Neural cell (in vitro differentiated cells): ENCODE measurements at regions not wholly inside any gene's neighbourhood (a gene's known extent, or its start where the extent isn't known, plus 50 kb on each side); places are given as distances from the start of the nearest gene placed in this dataset.

Experiments used
- EP300 ChIP-seq: fragments of 450-650 bp; conservative IDR thresholded peaks from 2 replicates; pipeline ENCODE4 v1.6.1; 2014; ENCODE audit warnings: antibody characterized with exemption, mild to moderate bottlenecking, moderate library complexity; ENCODE audit not compliant: poor library complexity, severe bottlenecking
- EZH2 ChIP-seq: fragments of 200-600, 300-800 bp; shearing (Covaris generic), sonication (generic); IDR thresholded peaks from 2 replicates; pipeline ENCODE4 v1.6.1; 2014; ENCODE audit warnings: antibody characterized with exemption, low read length, borderline replicate concordance, mild to moderate bottlenecking; ENCODE audit not compliant: insufficient read depth, poor library complexity, severe bottlenecking
- MXI1 ChIP-seq: fragments of 450-650 bp; conservative IDR thresholded peaks from 2 replicates; pipeline ENCODE4 v1.6.1; 2014; ENCODE audit warnings: antibody characterized with exemption, mild to moderate bottlenecking; ENCODE audit not compliant: poor library complexity, severe bottlenecking
- POLR2AphosphoS5 ChIP-seq: IDR thresholded peaks from 2 replicates; pipeline ENCODE4 v1.6.1; 2012
- RAD21 ChIP-seq: fragments of 450-650 bp; conservative IDR thresholded peaks from 2 replicates; pipeline ENCODE4 v1.6.1; 2014; ENCODE audit warnings: antibody characterized with exemption, mild to moderate bottlenecking, moderate library complexity
- SMC3 ChIP-seq: fragments of 450-650 bp; conservative IDR thresholded peaks from 2 replicates; pipeline ENCODE4 v1.6.1; 2014; ENCODE audit warnings: antibody characterized with exemption, mild to moderate bottlenecking, moderate library complexity; ENCODE audit not compliant: poor library complexity
- TAF1 ChIP-seq: IDR thresholded peaks from 2 replicates; pipeline ENCODE4 v1.6.1; 2012; ENCODE audit warnings: low read depth
- TF ChIP-seq, protein P1 (sequence below): fragments of 450-650 bp; IDR thresholded peaks from 2 replicates; pipeline ENCODE4 v1.5.1; 2014; ENCODE audit warnings: antibody characterized with exemption, mild to moderate bottlenecking, moderate library complexity; ENCODE audit not compliant: poor library complexity, severe bottlenecking
- TF ChIP-seq, protein P2 (sequence below): IDR thresholded peaks from 2 replicates; pipeline ENCODE4 v1.6.1; 2012; ENCODE audit warnings: borderline replicate concordance

DNA sequence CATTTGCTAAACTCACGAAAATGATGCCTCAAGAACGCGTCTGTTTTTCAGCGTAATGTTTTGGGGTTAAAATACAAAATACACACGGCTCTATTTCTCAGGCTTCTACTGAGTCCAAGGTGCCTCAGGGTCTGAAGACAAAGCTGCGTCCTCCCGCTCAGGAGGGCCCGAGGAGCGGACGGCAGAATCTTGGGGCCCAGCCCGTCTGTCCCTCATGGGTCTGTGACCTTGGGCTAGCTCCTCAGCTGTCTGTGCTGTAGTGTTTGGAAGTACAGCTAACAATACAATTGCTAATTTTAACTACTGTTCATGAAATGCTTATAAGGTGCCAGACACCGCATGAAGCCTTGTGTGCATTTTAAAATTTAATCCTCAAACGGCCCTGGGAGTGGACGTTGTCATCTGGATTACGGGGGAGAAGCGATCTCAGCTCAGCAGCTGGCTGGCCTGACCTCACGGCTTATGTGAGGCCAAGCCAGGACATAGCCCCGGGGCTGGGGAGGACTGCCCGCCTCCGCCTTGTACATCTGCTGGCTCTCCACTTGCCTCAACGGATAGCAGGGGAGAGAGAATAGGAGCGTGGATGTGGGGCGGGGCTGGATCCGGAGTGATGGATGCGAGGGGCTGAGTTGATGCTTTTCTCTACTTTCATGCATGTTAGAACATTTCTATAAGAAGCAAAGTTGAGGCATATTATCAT is 357.4 kb downstream of the GLRX3 start:
- TF ChIP-seq EZH2: no peak
- TF ChIP-seq, protein P1, sequence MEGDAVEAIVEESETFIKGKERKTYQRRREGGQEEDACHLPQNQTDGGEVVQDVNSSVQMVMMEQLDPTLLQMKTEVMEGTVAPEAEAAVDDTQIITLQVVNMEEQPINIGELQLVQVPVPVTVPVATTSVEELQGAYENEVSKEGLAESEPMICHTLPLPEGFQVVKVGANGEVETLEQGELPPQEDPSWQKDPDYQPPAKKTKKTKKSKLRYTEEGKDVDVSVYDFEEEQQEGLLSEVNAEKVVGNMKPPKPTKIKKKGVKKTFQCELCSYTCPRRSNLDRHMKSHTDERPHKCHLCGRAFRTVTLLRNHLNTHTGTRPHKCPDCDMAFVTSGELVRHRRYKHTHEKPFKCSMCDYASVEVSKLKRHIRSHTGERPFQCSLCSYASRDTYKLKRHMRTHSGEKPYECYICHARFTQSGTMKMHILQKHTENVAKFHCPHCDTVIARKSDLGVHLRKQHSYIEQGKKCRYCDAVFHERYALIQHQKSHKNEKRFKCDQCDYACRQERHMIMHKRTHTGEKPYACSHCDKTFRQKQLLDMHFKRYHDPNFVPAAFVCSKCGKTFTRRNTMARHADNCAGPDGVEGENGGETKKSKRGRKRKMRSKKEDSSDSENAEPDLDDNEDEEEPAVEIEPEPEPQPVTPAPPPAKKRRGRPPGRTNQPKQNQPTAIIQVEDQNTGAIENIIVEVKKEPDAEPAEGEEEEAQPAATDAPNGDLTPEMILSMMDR: no peak
- TF ChIP-seq, protein P2, sequence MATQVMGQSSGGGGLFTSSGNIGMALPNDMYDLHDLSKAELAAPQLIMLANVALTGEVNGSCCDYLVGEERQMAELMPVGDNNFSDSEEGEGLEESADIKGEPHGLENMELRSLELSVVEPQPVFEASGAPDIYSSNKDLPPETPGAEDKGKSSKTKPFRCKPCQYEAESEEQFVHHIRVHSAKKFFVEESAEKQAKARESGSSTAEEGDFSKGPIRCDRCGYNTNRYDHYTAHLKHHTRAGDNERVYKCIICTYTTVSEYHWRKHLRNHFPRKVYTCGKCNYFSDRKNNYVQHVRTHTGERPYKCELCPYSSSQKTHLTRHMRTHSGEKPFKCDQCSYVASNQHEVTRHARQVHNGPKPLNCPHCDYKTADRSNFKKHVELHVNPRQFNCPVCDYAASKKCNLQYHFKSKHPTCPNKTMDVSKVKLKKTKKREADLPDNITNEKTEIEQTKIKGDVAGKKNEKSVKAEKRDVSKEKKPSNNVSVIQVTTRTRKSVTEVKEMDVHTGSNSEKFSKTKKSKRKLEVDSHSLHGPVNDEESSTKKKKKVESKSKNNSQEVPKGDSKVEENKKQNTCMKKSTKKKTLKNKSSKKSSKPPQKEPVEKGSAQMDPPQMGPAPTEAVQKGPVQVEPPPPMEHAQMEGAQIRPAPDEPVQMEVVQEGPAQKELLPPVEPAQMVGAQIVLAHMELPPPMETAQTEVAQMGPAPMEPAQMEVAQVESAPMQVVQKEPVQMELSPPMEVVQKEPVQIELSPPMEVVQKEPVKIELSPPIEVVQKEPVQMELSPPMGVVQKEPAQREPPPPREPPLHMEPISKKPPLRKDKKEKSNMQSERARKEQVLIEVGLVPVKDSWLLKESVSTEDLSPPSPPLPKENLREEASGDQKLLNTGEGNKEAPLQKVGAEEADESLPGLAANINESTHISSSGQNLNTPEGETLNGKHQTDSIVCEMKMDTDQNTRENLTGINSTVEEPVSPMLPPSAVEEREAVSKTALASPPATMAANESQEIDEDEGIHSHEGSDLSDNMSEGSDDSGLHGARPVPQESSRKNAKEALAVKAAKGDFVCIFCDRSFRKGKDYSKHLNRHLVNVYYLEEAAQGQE: no peak
- no peak for TF ChIP-seq TAF1
- no peak for TF ChIP-seq POLR2AphosphoS5
- no peak for TF ChIP-seq EP300
- TF ChIP-seq SMC3: no peak
- TF ChIP-seq MXI1: no peak
- TF ChIP-seq RAD21: no peak
